ENCODE measurements at regions not wholly inside any gene's neighbourhood (a gene's known extent, or its start where the extent isn't known, plus 50 kb on each side); places are given as distances from the start of the nearest gene placed in this dataset.

DNA sequence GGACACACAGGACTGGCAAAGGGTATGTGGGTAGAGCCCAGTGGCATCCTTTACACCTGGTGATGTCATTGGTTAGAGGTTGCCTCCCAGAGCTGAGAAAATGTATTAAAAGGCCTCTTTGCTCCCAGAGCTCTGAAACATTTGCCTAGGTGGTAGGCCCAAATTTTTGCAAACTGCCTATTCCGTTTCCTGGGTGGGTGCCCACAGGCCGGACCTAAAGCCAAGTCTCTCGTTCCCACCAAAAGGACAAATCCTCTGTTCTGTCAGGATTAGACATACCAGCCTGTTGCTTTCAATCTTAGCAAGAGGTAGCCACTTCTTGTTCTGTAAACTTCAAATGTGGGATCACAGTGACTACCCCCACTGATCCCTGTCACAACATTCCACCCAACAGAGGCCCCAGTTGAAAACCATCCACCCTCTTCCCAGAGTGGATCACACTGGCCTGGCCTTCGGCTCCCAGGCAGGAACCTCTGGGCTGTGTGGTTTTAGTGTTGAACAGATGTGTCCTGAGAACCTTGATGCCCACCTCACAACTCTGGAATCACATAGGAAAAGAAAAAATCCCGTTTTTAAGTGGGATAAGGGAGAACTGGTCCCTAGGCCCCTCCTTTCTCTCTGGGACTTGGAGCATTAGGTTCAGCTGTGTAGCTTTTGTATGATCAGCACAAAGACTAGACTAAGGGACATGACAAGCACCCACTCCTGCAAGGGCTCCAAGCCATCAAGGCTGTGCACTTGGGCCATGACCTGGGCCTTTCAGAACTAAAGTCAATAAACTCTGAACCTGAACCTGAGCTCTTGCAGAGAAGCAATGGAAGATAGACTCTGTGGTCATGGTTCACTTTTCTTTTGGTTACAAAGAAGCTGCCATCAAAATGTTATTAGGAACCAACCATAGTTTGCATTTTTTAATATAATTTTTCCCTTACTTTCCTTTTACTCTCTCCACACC, 211.3 kb downstream of the CYP26B1 start:
- TF ChIP-seq TAF1 (IDR thresholded peaks at IDR 0.05; ENCODE audit: borderline replicate concordance, insufficient read depth, low read length) (no peak), SIN3A (IDR thresholded peaks at IDR 0.05; ENCODE audit: borderline replicate concordance, insufficient read depth, low read length) (no peak), POLR2AphosphoS5 (IDR thresholded peaks at IDR 0.05; ENCODE audit: low read depth, low read length) (no peak)
- TF ChIP-seq, protein P1, sequence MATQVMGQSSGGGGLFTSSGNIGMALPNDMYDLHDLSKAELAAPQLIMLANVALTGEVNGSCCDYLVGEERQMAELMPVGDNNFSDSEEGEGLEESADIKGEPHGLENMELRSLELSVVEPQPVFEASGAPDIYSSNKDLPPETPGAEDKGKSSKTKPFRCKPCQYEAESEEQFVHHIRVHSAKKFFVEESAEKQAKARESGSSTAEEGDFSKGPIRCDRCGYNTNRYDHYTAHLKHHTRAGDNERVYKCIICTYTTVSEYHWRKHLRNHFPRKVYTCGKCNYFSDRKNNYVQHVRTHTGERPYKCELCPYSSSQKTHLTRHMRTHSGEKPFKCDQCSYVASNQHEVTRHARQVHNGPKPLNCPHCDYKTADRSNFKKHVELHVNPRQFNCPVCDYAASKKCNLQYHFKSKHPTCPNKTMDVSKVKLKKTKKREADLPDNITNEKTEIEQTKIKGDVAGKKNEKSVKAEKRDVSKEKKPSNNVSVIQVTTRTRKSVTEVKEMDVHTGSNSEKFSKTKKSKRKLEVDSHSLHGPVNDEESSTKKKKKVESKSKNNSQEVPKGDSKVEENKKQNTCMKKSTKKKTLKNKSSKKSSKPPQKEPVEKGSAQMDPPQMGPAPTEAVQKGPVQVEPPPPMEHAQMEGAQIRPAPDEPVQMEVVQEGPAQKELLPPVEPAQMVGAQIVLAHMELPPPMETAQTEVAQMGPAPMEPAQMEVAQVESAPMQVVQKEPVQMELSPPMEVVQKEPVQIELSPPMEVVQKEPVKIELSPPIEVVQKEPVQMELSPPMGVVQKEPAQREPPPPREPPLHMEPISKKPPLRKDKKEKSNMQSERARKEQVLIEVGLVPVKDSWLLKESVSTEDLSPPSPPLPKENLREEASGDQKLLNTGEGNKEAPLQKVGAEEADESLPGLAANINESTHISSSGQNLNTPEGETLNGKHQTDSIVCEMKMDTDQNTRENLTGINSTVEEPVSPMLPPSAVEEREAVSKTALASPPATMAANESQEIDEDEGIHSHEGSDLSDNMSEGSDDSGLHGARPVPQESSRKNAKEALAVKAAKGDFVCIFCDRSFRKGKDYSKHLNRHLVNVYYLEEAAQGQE (IDR thresholded peaks at IDR 0.05; ENCODE audit: insufficient read depth in 1 of 2, low read depth in 2 of 2, low read length in 2 of 2): no peak
